H4 (cell line): ENCODE measurements at regions not wholly inside any gene's neighbourhood (a gene's known extent, or its start where the extent isn't known, plus 50 kb on each side); places are given as distances from the start of the nearest gene placed in this dataset.
"Not testable (repeated sequence)": the region's sequence is repeated elsewhere in the genome, so short reads cannot be mapped to it uniquely, and the experiment has no call there.

Source experiments
- DNase-seq: peaks from one replicate; pipeline ENCODE4 v3.0.0-alpha.2; 2015; ENCODE audit warnings: low spot score

DNA sequence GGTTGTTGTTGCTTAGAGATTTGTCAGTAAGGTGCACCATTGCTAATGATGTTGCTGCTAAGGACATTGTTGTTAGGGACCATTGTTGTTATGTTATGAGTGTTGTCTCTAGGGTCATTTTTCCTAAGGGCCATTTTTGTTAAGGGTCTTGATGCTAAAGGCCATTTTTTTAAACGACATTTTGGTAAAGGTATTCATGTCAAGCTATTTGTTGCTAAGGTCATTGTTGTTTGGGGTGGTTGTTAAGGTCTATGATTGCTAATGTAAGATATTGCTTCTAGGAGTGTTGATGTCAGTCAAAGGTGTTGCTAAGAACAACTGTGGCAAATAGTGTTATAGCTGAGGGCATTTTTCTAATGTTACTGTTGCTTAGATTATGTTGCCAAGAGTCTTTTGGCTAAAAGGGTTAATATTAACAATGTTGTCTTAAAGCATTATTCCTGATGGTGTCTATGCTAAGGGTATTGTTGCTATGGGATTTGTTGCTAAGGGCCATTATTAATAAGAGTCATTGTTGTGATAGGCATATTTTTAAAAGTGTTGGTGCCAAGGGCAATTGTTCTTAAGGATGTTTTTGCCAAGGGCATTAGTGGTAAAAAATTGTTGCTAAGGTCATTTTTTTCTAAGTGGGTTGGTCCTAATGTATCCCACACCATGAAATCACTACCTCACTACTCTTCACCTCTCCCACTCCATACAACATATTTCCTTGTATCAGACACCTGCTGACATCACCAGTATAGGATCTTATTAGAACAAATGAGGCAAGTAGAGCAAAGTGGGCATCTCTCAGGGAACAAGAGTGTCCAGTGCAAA, 56.2 kb downstream of the SPATA31A6 start:
- DNase-seq = peak; percentile 1

DNA sequence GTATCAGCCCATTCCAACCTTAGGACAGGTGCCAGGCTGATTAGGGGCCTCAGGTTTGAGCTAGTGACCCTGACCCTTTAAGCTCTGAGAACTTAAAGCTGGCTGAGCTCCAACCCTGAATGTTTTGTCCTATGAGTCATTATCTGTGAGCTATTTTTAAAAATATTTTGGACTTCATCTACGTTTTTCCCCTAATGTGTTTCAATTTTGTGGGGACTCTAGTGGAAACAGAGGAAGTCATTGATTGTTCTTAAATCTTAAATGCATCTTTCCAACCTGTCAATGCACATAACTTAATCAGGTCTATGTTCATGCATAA, 56.8 kb downstream of the SPATA31A6 start:
- not testable (repeated sequence) for DNase-seq

- not testable (repeated sequence) for DNase-seq
Measured at GRCh38 chr9:42243211-42243610, 59.8 kb downstream of the SPATA31A6 start.

GRCh38 chr9:42243822-42244221, 60.4 kb downstream of the SPATA31A6 start:
- not testable (repeated sequence) for DNase-seq

DNA sequence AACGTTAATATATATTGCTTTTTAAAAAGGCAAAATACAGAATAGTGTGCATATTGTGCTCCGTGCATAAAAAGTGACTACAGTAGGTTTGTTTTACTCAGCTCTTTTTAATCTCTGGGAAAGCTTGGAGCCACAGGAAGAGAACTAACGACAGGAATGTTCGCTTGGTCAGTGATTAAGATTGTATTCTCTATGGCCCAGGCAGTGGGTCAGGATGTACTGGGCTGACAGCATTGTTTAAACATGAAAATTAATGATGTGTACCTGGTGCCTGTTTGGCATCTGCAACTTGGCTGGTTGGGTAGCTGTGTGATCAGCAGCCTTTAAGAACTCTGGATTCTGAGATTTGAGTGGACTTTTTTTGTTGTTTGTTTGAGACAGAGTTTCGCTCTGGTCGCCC, 85.3 kb downstream of the SPATA31A6 start:
- DNase-seq = not testable (repeated sequence)

- DNase-seq = not testable (repeated sequence)
Measured at GRCh38 chr9:42269171-42269570, 85.7 kb downstream of the SPATA31A6 start.

- DNase-seq = not testable (repeated sequence)
Measured at GRCh38 chr9:42273191-42273590, 89.7 kb downstream of the SPATA31A6 start.

GRCh38 chr9:42275141-42275540, 91.7 kb downstream of the SPATA31A6 start:
- DNase-seq = no peak

- DNase-seq = peak; percentile 19
Measured at GRCh38 chr9:42282531-42283178, 99.2 kb downstream of the SPATA31A6 start.

DNA sequence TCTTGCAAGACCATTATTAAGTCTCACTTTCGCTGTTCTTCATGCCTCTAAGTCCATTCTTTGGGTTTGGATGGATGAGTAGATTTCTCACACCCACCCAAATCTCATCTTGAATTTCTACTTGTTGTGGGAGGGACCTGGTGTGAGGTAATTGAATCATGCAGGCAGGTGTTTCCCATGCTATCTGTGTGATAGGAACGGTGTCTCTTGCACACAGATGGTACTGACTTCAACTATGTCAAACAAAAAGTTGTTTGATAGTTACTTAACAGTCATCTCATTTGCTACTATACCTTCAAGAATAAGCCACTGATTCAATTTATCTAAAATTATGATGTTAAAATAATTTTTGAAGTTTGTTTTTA, 99.7 kb downstream of the SPATA31A6 start:
- not testable (repeated sequence) for DNase-seq

GRCh38 chr9:42286145-42286845, 102.8 kb downstream of the SPATA31A6 start:
- DNase-seq = not testable (repeated sequence)

GRCh38 chr9:42288002-42288864, 104.8 kb downstream of the SPATA31A6 start:
- not testable (repeated sequence) for DNase-seq

GRCh38 chr9:42288865-42289229, 105.4 kb downstream of the SPATA31A6 start:
- not testable (repeated sequence) for DNase-seq

DNA sequence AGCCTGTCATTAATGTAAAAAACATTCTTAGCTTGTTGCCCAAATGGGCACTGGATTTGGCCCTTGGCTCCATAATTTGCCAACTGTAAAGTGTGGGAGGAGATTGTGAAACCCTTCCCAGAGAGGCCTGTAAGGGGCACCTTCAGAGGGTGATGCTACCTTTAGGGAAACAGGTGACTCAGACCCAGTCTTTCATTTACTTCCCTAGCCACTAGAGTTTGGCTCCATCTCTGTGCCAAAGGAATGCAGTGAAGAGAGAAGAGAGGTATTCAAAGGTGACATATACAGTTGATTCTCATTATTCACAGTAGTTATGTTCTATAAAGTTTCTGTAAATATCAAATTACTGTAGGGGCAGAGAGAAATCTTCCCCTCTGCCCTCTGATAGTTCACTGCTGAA, 116.7 kb downstream of the SPATA31A6 start:
- not testable (repeated sequence) for DNase-seq

- not testable (repeated sequence) for DNase-seq
Measured at GRCh38 chr9:42306625-42307024, 123.2 kb downstream of the SPATA31A6 start.

DNA sequence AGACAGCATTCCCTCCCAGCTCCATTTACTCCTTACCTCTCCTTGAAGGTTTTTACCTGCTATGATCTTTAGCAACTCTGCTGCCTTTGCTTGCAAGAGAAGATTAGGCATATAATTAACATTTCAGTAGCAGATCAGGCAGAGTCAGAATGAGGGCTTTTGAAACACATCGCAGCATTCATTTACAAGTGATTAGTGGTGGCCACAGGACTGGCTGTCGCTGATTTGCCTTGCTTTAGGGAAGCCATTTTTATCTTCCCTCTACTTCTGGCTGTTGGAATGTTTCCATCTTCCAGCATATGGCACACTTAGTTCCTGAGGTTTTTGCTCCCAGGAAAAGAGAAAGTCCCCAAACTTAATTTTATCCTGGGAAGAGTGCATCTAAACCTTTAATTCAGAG, 124.0 kb downstream of the SPATA31A6 start:
- DNase-seq = not testable (repeated sequence)

DNA sequence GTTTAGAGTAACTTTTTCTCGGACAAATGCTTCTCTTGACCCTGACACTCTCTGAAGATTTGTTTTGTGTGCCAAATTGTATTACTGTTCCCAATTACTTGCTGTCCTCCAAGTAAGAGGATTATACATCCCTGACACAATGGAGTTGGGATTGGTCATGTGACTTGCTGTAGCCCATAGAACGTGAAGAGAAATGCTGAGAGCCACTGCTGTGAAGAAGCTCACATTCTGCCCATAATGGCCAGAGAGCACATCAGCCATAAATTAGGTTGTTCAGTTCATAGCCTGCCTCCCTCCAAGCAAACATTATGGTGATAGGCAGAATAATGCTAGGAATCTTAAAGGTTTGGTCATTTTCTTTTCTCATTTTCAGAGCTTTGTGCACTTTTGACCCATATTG, 127.5 kb downstream of the SPATA31A6 start:
- not testable (repeated sequence) for DNase-seq

- not testable (repeated sequence) for DNase-seq
Measured at GRCh38 chr9:42316026-42316425, 132.6 kb downstream of the SPATA31A6 start.

- not testable (repeated sequence) for DNase-seq
Measured at GRCh38 chr9:42317677-42318076, 134.2 kb downstream of the SPATA31A6 start.

- DNase-seq = not testable (repeated sequence)
Measured at GRCh38 chr9:42323084-42323809, 139.8 kb downstream of the SPATA31A6 start.

DNA sequence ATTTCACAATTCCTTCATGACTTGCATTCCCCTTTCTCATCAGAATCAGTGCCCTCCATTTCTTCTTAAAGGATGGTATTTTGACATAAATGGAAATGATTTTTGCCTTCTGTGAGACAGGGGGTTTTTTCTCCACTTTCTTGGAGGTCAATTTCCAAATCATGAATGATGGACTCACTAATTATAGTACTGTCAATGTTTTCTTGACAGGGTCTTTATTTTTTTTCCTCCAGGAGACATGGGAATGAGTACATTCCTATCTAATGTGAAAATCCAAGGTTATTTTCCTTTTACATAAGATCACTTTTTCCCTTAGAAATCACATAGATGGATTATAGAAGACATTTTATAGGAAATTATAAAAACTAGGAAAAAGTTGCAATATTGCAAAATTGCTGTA, 141.7 kb downstream of the SPATA31A6 start:
- DNase-seq = not testable (repeated sequence)
